ENCODE measurements at regions not wholly inside any gene's neighbourhood (a gene's known extent, or its start where the extent isn't known, plus 50 kb on each side); places are given as distances from the start of the nearest gene placed in this dataset.

GRCh38 chr2:32887125-32887524, 59.6 kb upstream of the LTBP1 start:
- no peak for TF ChIP-seq CTCF (IDR thresholded peaks at IDR 0.05; ENCODE audit: poor library complexity, severe bottlenecking)
- no peak overlapping the region for H3K27ac ChIP-seq (ENCODE audit: poor library complexity, severe bottlenecking)

GRCh38 chr2:32894119-32894728, 52.5 kb upstream of the LTBP1 start:
- ATAC-seq (ENCODE audit: low read depth), result no peak
- no peak for TF ChIP-seq CTCF (IDR thresholded peaks at IDR 0.05; ENCODE audit: poor library complexity, severe bottlenecking)
- no peaks in the 10 kb centered on the region for H3K9me3 ChIP-seq (ENCODE audit: severe bottlenecking)

More at GRCh38 chr2:32887125-32887524, 59.6 kb upstream of the LTBP1 start:
- Histone ChIP-seq H3K4me3 (ENCODE audit: severe bottlenecking) (no peak overlapping the region), H3K36me3 (ENCODE audit: low read depth) (no peaks in the 10 kb centered on the region), H3K27me3 (ENCODE audit: insufficient read depth, poor library complexity, severe bottlenecking) (no peaks in the 10 kb centered on the region), H3K4me1 (ENCODE audit: insufficient read depth, poor library complexity, severe bottlenecking) (no peaks in the 10 kb centered on the region), H3K9me3 (ENCODE audit: severe bottlenecking) (no peaks in the 10 kb centered on the region)
- DNase-seq (ENCODE audit: low spot score) (no peak), ATAC-seq (ENCODE audit: low read depth) (no peak)

GRCh38 chr2:32895424-32895823, 51.3 kb upstream of the LTBP1 start:
- TF ChIP-seq CTCF (IDR thresholded peaks at IDR 0.05; ENCODE audit: poor library complexity, severe bottlenecking), result no peak
- Histone ChIP-seq H3K27ac (ENCODE audit: poor library complexity, severe bottlenecking) (no peak overlapping the region), H3K4me1 (ENCODE audit: insufficient read depth, poor library complexity, severe bottlenecking) (no peaks in the 10 kb centered on the region), H3K27me3 (ENCODE audit: insufficient read depth, poor library complexity, severe bottlenecking) (no peaks in the 10 kb centered on the region), H3K36me3 (ENCODE audit: low read depth) (no peaks in the 10 kb centered on the region), H3K9me3 (ENCODE audit: severe bottlenecking) (no peaks in the 10 kb centered on the region), H3K4me3 (ENCODE audit: severe bottlenecking) (no peak overlapping the region)
- DNase-seq (ENCODE audit: low spot score) (no peak), ATAC-seq (ENCODE audit: low read depth) (no peak)

More at GRCh38 chr2:32894119-32894728, 52.5 kb upstream of the LTBP1 start:
- Histone ChIP-seq H3K36me3 (ENCODE audit: low read depth) (no peaks in the 10 kb centered on the region), H3K27ac (ENCODE audit: poor library complexity, severe bottlenecking) (no peak overlapping the region), H3K27me3 (ENCODE audit: insufficient read depth, poor library complexity, severe bottlenecking) (no peaks in the 10 kb centered on the region), H3K4me1 (ENCODE audit: insufficient read depth, poor library complexity, severe bottlenecking) (no peaks in the 10 kb centered on the region), H3K4me3 (ENCODE audit: severe bottlenecking) (no peak overlapping the region)
- no peak for DNase-seq (ENCODE audit: low spot score)

Measured in RWPE2 (cell line).